ENCODE measurements at regions not wholly inside any gene's neighbourhood (a gene's known extent, or its start where the extent isn't known, plus 50 kb on each side); places are given as distances from the start of the nearest gene placed in this dataset.

- no peak for DNase-seq
Measured at GRCh38 chrX:26347171-26347570, 131.2 kb downstream of the MAGEB5 start.

DNA sequence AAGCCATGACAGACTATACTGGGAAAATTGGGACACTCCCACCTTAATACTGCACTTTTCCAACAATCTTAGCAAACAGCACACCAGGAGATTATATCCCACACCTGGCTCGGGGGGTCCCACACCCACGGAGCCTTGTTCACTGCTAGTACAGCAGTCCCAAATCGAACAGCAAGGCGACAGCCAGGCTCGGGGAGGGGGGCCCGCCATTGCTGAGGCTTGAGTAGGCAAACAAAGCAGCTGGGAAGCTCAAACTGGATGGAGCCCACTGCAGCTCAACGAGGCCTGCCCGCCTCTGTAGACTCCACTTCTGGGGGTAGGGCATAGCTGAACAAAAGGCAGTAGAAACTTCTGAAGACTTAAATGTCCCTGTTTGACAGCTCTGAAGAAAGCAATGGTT lies 118.3 kb downstream of the MAGEB5 start:
- DNase-seq = no peak

DNA sequence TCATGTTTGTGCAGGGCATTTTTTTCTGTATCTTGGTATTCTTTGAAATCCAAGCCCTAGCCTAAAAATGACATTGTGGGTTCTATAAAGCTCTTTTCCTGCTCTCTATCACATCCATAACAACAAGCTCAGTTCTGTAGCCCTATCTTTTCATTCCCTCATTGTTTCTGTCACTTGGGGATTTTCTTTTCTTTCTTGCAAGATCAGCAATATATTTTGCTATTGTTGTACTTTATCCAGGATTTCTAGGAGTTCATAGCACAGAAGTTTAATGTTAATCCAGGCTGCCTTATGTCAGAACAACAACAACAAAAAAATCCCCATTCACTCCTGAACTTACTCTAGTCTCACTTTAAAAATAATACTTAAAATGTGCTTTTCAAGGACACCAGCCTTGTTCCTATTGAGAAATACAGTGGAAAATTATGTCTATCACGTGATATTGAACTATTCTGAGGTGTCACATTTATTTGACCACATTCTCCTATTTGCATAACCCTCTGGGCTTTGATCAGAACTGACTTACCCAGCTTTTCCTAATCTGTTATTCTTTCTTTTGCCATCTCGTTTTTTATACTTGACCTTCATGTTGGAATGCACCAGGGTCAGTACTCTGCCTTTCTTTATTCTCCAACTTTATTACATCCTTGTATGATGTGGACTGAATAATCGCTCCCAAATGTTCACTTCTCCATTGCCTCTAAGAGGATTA lies 112.8 kb downstream of the MAGEB5 start:
- DNase-seq = no peak

- no peak for DNase-seq
Measured at GRCh38 chrX:26309262-26309661, 93.3 kb downstream of the MAGEB5 start.

DNA sequence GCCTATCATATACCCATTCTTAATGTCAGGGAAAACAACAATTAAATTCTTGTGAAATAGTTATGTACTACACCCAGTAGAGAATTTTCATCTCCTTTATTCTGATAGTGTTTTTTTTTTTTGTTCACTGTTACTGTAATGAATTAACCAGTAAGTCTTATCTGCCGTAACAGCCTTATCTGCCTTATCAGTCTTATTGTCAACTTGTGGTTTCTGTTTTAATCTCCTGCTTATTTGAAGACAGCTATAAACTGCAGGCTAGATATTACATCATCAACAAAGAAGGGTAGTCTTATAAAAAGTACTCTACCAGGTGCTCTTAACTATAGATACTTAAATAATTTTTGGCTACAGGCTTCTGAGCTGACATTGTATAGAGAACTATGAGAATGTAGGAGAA lies 79.5 kb downstream of the MAGEB5 start:
- no peak for DNase-seq

GRCh38 chrX:26286836-26287235 lies 70.9 kb downstream of the MAGEB5 start:
- no peak for DNase-seq

Data from stimulated activated CD4-positive, alpha-beta T cell treated with anti-CD3 and anti-CD28 coated beads, Interleukin-2, amount 100 ng/mL, for 24 hours (primary cell).